WTC11 (cell line): ENCODE measurements at regions not wholly inside any gene's neighbourhood (a gene's known extent, or its start where the extent isn't known, plus 50 kb on each side); places are given as distances from the start of the nearest gene placed in this dataset.
A peak's percentile ranks its signal among the peaks of the same experiment; 100 is the strongest.
"Not testable (repeated sequence)": the region's sequence is repeated elsewhere in the genome, so short reads cannot be mapped to it uniquely, and the experiment has no call there.

ENCODE experiments used
- ATAC-seq: fragments of 200-7000 bp; cut with Tn5 transposase; 2 replicates; pipeline ENCODE4 v1.10.0; 2021; ENCODE audit warnings: mild to moderate bottlenecking, moderate library complexity
- CTCF ChIA-PET: fragments of 300-600 bp; sonication (Branson Sonifier 250); formaldehyde crosslinking; loops from one replicate; lab custom pipeline; 2021; ENCODE audit warnings: antibody characterized with exemption; lab: Charles Lee
- POLR2A ChIA-PET: fragments of 350-600 bp; sonication (Branson Sonifier 250); formaldehyde crosslinking; loops from one replicate; lab custom pipeline; 2021; ENCODE audit warnings: antibody characterized with exemption; lab: Charles Lee
- DNase-seq: peaks from one replicate; pipeline ENCODE4 v3.0.0; 2021; ENCODE audit warnings: low spot score
- H3K27ac Mint-ChIP-seq: 2 replicates; pipeline ENCODE4 v1.8.0; 2021; ENCODE audit warnings: mixed read lengths
- H3K27me3 Mint-ChIP-seq: 2 replicates; pipeline ENCODE4 v1.8.0; 2021; ENCODE audit warnings: low read depth, mild to moderate bottlenecking, moderate library complexity, mixed read lengths
- H3K36me3 Mint-ChIP-seq: 2 replicates; pipeline ENCODE4 v1.8.0; 2021; ENCODE audit warnings: mixed read lengths
- H3K4me1 Mint-ChIP-seq: 2 replicates; pipeline ENCODE4 v1.8.0; 2022; ENCODE audit warnings: mixed read lengths
- H3K4me3 Mint-ChIP-seq: 2 replicates; pipeline ENCODE4 v1.8.0; 2021; ENCODE audit warnings: mild to moderate bottlenecking, moderate library complexity, mixed read lengths
- H3K9me3 Mint-ChIP-seq: 2 replicates; pipeline ENCODE4 v1.8.0; 2021; ENCODE audit warnings: mixed read lengths
- CDX4 ChIP-seq: fragments of 250-450 bp; sonication (Bioruptor Pico); IDR thresholded peaks from 2 replicates; pipeline ENCODE4 v1.9.0; 2021; ENCODE audit warnings: moderate library complexity, mild to moderate bottlenecking, inconsistent platforms, borderline replicate concordance
- FOXP4 ChIP-seq: sonication (generic); formaldehyde crosslinking; IDR thresholded peaks from 2 replicates; pipeline ENCODE4 v1.8.0; 2022; ENCODE audit warnings: mild to moderate bottlenecking, missing genetic modification reagents
- OVOL2 ChIP-seq: fragments of 250-450 bp; sonication (Bioruptor Pico); IDR thresholded peaks from 2 replicates; pipeline ENCODE4 v1.9.0; 2021; ENCODE audit warnings: mild to moderate bottlenecking, borderline replicate concordance
- ZNF532 ChIP-seq: fragments of 250-450 bp; sonication (Bioruptor Pico); IDR thresholded peaks from 2 replicates; pipeline ENCODE4 v1.9.0; 2021; ENCODE audit warnings: mild to moderate bottlenecking, borderline replicate concordance
- TF ChIP-seq, protein P1 (sequence below): sonication (generic); formaldehyde crosslinking; IDR thresholded peaks from 2 replicates; pipeline ENCODE4 v1.8.1; 2023; ENCODE audit warnings: mild to moderate bottlenecking, missing genetic modification reagents
- TF ChIP-seq, protein P2 (sequence below): sonication (generic); formaldehyde crosslinking; IDR thresholded peaks from 2 replicates; pipeline ENCODE4 v1.8.1; 2022; ENCODE audit warnings: mild to moderate bottlenecking, missing genetic modification reagents, moderate library complexity, borderline replicate concordance
- TF ChIP-seq, protein P3 (sequence below): sonication (generic); formaldehyde crosslinking; IDR thresholded peaks from 2 replicates; pipeline ENCODE4 v1.8.1; 2022; ENCODE audit warnings: low read depth, missing genetic modification reagents, borderline replicate concordance

GRCh38 chr2:11899264-11899818 lies 152.9 kb downstream of the LPIN1 start:
- ChIA-PET POLR2A (interaction anchor here (0.6 kb wide), 1 partner anchor 457 kb away, joined by 3 read pairs; no protein-coding TSS in a partner anchor), CTCF (no interaction called here)
- Mint-ChIP-seq H3K36me3 (0 out of 2 replicates have a peak, but pooled peaks cover 2% of the 10 kb centered on the region), H3K27ac (no peak overlapping the region), H3K9me3 (peaks cover 12% of the 10 kb centered on the region), H3K4me3 (no peak overlapping the region), H3K4me1 (peaks cover 13% of the 10 kb centered on the region), H3K27me3 (no peaks in the 10 kb centered on the region; the same call in 1 of the 2 replicates)
- TF ChIP-seq, protein P1, sequence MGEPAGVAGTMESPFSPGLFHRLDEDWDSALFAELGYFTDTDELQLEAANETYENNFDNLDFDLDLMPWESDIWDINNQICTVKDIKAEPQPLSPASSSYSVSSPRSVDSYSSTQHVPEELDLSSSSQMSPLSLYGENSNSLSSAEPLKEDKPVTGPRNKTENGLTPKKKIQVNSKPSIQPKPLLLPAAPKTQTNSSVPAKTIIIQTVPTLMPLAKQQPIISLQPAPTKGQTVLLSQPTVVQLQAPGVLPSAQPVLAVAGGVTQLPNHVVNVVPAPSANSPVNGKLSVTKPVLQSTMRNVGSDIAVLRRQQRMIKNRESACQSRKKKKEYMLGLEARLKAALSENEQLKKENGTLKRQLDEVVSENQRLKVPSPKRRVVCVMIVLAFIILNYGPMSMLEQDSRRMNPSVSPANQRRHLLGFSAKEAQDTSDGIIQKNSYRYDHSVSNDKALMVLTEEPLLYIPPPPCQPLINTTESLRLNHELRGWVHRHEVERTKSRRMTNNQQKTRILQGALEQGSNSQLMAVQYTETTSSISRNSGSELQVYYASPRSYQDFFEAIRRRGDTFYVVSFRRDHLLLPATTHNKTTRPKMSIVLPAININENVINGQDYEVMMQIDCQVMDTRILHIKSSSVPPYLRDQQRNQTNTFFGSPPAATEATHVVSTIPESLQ: no peak
- TF ChIP-seq CDX4 (CRISPR knock-in tag) (no peak), ZNF532 (CRISPR knock-in tag) (no peak)
- DNase-seq (no peak), ATAC-seq (no peak)

GRCh38 chr2:11900891-11901290 lies 154.5 kb downstream of the LPIN1 start:
- H3K9me3 Mint-ChIP-seq, DNase-seq, H3K27me3 Mint-ChIP-seq, H3K4me3 Mint-ChIP-seq, H3K36me3 Mint-ChIP-seq, ATAC-seq, H3K27ac Mint-ChIP-seq, POLR2A ChIA-PET, CTCF ChIA-PET: not testable (repeated sequence)
- H3K4me1 Mint-ChIP-seq: peaks cover 13% of the 10 kb centered on the region

GRCh38 chr2:11901351-11902069 lies 155.1 kb downstream of the LPIN1 start:
- H3K9me3 Mint-ChIP-seq: peaks cover 3% of the 10 kb centered on the region; the same call in 1 of the 2 replicates
- ChIA-PET CTCF (no interaction called here), POLR2A (no interaction called here)
- TF ChIP-seq, protein P2, sequence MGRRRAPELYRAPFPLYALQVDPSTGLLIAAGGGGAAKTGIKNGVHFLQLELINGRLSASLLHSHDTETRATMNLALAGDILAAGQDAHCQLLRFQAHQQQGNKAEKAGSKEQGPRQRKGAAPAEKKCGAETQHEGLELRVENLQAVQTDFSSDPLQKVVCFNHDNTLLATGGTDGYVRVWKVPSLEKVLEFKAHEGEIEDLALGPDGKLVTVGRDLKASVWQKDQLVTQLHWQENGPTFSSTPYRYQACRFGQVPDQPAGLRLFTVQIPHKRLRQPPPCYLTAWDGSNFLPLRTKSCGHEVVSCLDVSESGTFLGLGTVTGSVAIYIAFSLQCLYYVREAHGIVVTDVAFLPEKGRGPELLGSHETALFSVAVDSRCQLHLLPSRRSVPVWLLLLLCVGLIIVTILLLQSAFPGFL (CRISPR knock-in tag): no peak
- TF ChIP-seq FOXP4 (CRISPR knock-in tag) (no peak), OVOL2 (CRISPR knock-in tag) (no peak), ZNF532 (CRISPR knock-in tag) (no peak)
- TF ChIP-seq, protein P3, sequence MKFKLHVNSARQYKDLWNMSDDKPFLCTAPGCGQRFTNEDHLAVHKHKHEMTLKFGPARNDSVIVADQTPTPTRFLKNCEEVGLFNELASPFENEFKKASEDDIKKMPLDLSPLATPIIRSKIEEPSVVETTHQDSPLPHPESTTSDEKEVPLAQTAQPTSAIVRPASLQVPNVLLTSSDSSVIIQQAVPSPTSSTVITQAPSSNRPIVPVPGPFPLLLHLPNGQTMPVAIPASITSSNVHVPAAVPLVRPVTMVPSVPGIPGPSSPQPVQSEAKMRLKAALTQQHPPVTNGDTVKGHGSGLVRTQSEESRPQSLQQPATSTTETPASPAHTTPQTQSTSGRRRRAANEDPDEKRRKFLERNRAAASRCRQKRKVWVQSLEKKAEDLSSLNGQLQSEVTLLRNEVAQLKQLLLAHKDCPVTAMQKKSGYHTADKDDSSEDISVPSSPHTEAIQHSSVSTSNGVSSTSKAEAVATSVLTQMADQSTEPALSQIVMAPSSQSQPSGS: no peak
- peak; percentile 89 for ATAC-seq
- H3K27ac Mint-ChIP-seq: no peak overlapping the region
- H3K36me3 Mint-ChIP-seq: no peaks in the 10 kb centered on the region
- H3K4me1 Mint-ChIP-seq: peaks cover 9% of the 10 kb centered on the region
- H3K27me3 Mint-ChIP-seq: no peaks in the 10 kb centered on the region; the same call in 1 of the 2 replicates
- peak; percentile 58 for DNase-seq
- no peak overlapping the region for H3K4me3 Mint-ChIP-seq
